A673 (cell line): ENCODE measurements at regions not wholly inside any gene's neighbourhood (a gene's known extent, or its start where the extent isn't known, plus 50 kb on each side); places are given as distances from the start of the nearest gene placed in this dataset.

Experiments
- BruUV-seq: library from RNA; stranded (reverse); fragments of 400-500 nt; replicated peaks from 2 replicates; lab custom pipeline; 2021; lab: Mats Ljungman, UMichigan
- CTCF ChIA-PET: fragments of 300-600 bp; sonication (Branson Sonifier 250); formaldehyde crosslinking; loops from one replicate; lab custom pipeline; 2022; ENCODE audit warnings: antibody characterized with exemption; lab: Charles Lee
- POLR2A ChIA-PET: fragments of 300-600 bp; sonication (Branson Sonifier 250); formaldehyde crosslinking; loops from one replicate; lab custom pipeline; 2022; ENCODE audit warnings: antibody characterized with exemption; ENCODE audit not compliant: low non-redundant PET; lab: Charles Lee
- DNase-seq: peaks from one replicate; pipeline ENCODE4 v3.0.0-alpha.2; 2015; ENCODE audit warnings: low spot score
- H3K27ac ChIP-seq: fragments of 200-600 bp; sonication (generic); 2 replicates; pipeline ENCODE4 v1.5.1; 2016; ENCODE audit warnings: mixed run types, low read depth, mild to moderate bottlenecking, mixed read lengths, antibody characterized with exemption, low read length; ENCODE audit not compliant: poor library complexity, severe bottlenecking
- H3K27me3 ChIP-seq: fragments of 200-600 bp; sonication (generic); replicated peaks from 2 replicates; pipeline ENCODE4 v1.6.1; 2017; ENCODE audit warnings: mixed run types, low read depth, mild to moderate bottlenecking, mixed read lengths, antibody characterized with exemption, low read length; ENCODE audit not compliant: insufficient read depth, poor library complexity
- H3K36me3 ChIP-seq: fragments of 200-600 bp; sonication (generic); 2 replicates; pipeline ENCODE4 v1.6.1; 2016; ENCODE audit warnings: mixed run types, mild to moderate bottlenecking, mixed read lengths, antibody characterized with exemption, low read length; ENCODE audit not compliant: insufficient read depth, poor library complexity, severe bottlenecking
- H3K4me1 ChIP-seq: fragments of 200-600 bp; sonication (generic); 2 replicates; pipeline ENCODE4 v1.6.1; 2017; ENCODE audit warnings: mixed run types, mild to moderate bottlenecking, mixed read lengths, antibody characterized with exemption, low read length; ENCODE audit not compliant: insufficient read depth, poor library complexity, severe bottlenecking
- H3K4me3 ChIP-seq: fragments of 200-600 bp; sonication (generic); 2 replicates; pipeline ENCODE4 v1.5.1; 2016; ENCODE audit warnings: low read depth, mixed run types, mild to moderate bottlenecking, mixed read lengths, low read length; ENCODE audit not compliant: poor library complexity, severe bottlenecking
- H3K9me3 ChIP-seq: fragments of 200-600 bp; sonication (generic); 2 replicates; pipeline ENCODE4 v1.6.1; 2016; ENCODE audit warnings: mixed run types, low read depth, mild to moderate bottlenecking, mixed read lengths, antibody characterized with exemption, low read length; ENCODE audit not compliant: poor library complexity, severe bottlenecking
- EZH2 ChIP-seq: fragments of 200-600 bp; sonication (generic); IDR thresholded peaks from 2 replicates; pipeline ENCODE4 v1.6.1; 2017; ENCODE audit warnings: borderline replicate concordance, low read depth, mild to moderate bottlenecking, mixed read lengths, antibody characterized with exemption, low read length; ENCODE audit not compliant: poor library complexity, severe bottlenecking
- intact Hi-C: fragments of 100-400 bp; cut with micrococcal nuclease; formaldehyde crosslinking; loops from one replicate; pipeline ENCODE4 v1.10.0; 2022; ENCODE audit not compliant: unreplicated experiment
- TF ChIP-seq, protein P1 (sequence below): fragments of 300-800, 200-600 bp; sonication (generic); conservative IDR thresholded peaks from 2 replicates; pipeline ENCODE4 v1.5.1; 2017; ENCODE audit warnings: low read depth, mild to moderate bottlenecking, antibody characterized with exemption, low read length, moderate library complexity, mixed read lengths

DNA sequence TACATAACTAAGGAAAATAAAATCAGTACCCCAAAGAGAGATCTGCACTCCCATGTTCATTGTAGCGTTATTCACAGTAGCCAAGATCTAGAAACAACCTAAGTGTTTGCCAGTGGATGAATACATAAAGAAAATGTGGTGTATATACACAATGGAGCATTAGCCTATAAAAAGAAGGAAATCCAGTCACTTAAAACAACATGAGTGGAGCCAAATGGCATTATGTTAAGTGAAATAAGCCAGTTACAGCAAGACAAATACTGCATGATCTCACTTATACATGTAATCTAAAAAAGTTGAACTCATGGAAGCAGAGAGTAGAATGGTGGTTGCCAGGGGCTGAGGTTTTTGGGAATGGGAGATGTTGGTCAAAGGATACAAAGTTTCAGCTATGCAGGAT lies 508.3 kb upstream of the B3GALT2 start:
- Histone ChIP-seq H3K9me3 (no peaks in the 10 kb centered on the region), H3K4me1 (peaks cover 7% of the 10 kb centered on the region), H3K36me3 (no peaks in the 10 kb centered on the region), H3K27ac (no peak overlapping the region), H3K27me3 (no peaks in the 10 kb centered on the region), H3K4me3 (no peak overlapping the region)
- intact Hi-C loops: no loop called here
- DNase-seq: no peak
- no TSS peak for BruUV-seq
- POLR2A ChIA-PET: no interaction called here
- CTCF ChIA-PET: no interaction called here
- TF ChIP-seq, protein P1, sequence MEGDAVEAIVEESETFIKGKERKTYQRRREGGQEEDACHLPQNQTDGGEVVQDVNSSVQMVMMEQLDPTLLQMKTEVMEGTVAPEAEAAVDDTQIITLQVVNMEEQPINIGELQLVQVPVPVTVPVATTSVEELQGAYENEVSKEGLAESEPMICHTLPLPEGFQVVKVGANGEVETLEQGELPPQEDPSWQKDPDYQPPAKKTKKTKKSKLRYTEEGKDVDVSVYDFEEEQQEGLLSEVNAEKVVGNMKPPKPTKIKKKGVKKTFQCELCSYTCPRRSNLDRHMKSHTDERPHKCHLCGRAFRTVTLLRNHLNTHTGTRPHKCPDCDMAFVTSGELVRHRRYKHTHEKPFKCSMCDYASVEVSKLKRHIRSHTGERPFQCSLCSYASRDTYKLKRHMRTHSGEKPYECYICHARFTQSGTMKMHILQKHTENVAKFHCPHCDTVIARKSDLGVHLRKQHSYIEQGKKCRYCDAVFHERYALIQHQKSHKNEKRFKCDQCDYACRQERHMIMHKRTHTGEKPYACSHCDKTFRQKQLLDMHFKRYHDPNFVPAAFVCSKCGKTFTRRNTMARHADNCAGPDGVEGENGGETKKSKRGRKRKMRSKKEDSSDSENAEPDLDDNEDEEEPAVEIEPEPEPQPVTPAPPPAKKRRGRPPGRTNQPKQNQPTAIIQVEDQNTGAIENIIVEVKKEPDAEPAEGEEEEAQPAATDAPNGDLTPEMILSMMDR: no peak
- TF ChIP-seq EZH2: no peak

DNA sequence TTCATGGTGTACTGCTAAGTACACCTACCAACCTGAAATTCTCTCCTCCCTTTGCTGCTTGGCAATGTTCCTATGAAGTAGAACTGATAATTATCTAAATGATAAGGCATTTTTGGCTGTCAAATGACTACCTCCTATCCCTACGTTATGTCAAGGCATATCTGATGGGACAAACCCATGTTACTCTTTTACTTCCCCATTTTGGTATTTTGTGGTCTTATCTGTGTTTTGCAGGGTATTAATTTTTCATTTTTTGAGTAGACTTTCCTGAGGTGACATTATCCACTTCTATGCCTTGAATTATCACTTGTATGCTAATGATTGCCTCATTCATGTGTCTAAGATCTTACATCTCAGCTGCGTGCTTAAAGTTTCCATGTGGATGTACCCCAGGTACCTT lies 499.6 kb upstream of the B3GALT2 start:
- TF ChIP-seq, protein P1: no peak
- no peak for TF ChIP-seq EZH2
- no TSS peak for BruUV-seq
- Histone ChIP-seq H3K27me3 (no peaks in the 10 kb centered on the region), H3K27ac (no peak overlapping the region), H3K4me3 (no peak overlapping the region), H3K4me1 (no peaks in the 10 kb centered on the region), H3K36me3 (no peaks in the 10 kb centered on the region), H3K9me3 (no peaks in the 10 kb centered on the region)
- DNase-seq: no peak
- CTCF ChIA-PET: no interaction called here
- intact Hi-C loops: no loop called here
- POLR2A ChIA-PET: no interaction called here

DNA sequence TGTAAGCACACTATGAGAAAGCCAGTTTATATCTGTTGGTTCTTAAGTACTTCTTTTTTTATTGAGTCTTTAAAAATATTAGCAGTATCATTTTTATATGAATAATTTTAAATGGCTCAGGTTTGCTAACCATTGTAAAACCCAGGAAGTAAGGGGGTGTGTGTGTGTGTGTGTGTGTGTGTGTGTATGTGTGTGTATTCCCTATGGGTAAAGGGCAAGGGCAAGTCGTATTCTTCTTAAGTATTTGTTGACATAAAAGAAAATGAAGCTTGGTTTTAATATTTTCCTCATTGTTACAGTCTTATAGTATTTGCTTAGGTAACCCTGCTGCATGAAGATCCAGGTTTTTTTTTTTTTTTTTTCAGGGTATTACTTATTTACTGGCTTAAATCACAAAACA lies 495.0 kb upstream of the B3GALT2 start:
- no peak overlapping the region for H3K4me3 ChIP-seq
- no TSS peak for BruUV-seq
- no peaks in the 10 kb centered on the region for H3K36me3 ChIP-seq
- ChIA-PET POLR2A (no interaction called here), CTCF (no interaction called here)
- no peak overlapping the region for H3K27ac ChIP-seq
- no peaks in the 10 kb centered on the region for H3K9me3 ChIP-seq
- no peak for TF ChIP-seq EZH2
- TF ChIP-seq, protein P1: no peak
- intact Hi-C loops: no loop called here
- H3K27me3 ChIP-seq: no peaks in the 10 kb centered on the region
- no peak for DNase-seq
- H3K4me1 ChIP-seq: no peaks in the 10 kb centered on the region
